HG03135 (cell line): ENCODE measurements at regions not wholly inside any gene's neighbourhood (a gene's known extent, or its start where the extent isn't known, plus 50 kb on each side); places are given as distances from the start of the nearest gene placed in this dataset.
"Not testable (repeated sequence)": the region's sequence is repeated elsewhere in the genome, so short reads cannot be mapped to it uniquely, and the experiment has no call there.

Experiments used
- ATAC-seq: cut with Tn5 transposase; IDR thresholded peaks from one replicate; pipeline ENCODE4 v1.9.1; 2021; ENCODE audit warnings: mild to moderate bottlenecking, moderate library complexity; ENCODE audit not compliant: unreplicated experiment

DNA sequence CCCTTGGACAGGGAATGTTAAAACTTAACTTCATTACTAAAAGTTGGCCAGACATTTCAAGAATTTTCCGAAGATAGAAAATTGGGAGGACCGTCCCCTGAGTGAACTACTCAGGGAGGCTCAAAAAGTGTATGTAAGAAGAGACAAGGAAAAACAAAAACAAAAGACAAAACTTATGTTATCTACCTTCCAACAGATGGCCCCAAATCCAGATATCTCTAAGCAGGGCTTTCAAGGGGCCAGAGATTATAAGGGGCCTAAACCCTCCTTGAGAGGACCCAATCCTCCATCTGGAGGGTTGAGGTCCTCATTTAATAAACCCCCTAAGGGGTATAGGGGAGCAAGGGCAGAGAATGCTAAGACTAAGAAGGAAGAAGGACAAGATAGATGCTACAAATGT, 203.6 kb downstream of the SH2D4B start:
- ATAC-seq: no peak

DNA sequence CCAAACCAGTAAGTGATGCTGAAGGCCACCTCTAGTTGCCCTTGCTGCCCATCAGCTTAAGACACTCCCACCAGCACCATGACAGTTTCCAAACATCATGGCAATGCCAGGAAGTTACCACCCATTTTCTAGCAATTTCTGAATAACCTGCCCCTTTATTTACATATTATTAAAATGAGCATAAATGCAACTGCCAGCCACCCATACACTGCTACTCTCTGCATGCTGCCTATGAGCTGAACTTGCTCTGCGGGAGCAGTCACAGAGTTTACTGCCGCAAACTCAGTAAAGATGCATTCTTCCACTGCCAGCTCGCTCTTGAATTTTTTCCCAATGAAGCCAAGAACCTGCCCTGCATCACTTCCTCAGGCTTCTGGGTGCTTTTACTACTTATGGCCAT, 212.6 kb downstream of the SH2D4B start:
- no peak for ATAC-seq

DNA sequence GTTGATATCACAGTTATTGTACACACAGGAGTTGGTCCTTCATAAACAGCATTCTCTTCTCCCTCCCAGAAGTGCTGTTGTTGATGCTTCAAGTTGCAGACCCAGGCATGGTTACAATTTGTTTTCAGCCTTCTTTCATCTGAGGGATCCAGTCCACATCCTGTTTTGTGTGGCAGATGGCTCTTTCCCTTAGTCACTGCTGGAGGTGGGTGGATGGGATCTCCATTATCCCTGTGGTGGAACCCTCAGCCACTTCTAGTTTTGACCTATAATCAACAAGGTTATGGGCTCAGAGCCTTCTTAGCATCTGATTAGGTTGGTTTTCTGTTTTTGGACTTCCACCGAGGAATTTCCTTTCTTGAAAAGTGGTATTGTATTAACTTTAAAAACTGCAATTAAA, 214.2 kb downstream of the SH2D4B start:
- ATAC-seq: no peak

DNA sequence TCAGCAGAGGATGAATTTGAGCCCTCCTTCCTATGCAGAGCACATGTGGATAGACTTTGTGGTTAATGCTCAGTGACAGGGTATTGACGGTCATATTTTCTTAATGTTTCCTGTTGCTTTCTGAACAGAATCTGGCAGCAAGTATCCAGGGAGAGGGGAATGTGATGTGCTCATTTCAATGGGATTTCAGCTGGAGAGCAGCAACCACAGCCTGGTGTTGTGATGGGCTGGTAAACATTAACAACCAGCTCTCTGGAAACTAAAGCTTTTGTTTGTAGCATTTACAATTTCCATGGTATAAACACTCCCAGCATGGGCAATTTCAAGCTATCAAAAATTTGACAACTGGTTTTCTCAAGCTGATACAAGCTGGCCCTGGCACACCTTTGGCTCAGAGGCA, 215.9 kb downstream of the SH2D4B start:
- no peak for ATAC-seq

DNA sequence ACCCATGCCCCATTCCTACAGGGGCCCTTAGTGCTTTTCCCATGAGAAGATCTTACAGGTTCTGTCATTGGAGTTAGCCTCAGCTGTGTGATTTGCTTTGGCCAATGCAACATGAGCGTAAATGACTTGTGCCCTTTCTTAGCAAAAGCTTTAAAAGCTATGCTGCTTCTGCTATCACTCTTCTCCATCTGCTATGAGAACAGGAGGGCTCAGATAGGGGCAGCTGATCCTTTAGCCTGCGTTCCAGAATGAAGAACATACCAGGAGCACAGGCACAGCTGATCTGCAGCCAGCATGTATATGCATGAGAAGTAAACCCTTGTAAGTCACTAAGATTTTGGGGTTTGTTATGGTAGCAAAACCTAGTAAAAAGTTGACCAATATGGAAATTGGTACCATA, 218.2 kb downstream of the SH2D4B start:
- no peak for ATAC-seq

DNA sequence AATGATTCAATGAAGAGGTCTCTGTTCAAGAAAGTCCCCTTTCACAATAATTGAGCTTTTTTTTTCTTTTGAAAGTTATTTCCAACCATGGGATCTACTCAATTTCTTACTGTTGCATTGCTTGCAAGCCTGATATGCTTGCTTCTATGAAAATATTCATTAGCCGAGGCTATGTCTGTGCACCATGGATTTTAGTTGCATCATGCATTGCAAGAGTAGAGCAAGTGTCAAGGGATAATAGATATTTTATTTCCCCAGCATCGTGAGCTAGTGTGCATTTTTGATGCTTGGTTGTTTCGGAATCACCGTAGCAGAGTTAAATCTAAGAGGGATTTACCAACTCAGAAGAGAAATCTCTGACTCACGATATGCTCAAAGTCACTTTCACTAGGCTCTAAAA, 222.0 kb downstream of the SH2D4B start:
- ATAC-seq: no peak

DNA sequence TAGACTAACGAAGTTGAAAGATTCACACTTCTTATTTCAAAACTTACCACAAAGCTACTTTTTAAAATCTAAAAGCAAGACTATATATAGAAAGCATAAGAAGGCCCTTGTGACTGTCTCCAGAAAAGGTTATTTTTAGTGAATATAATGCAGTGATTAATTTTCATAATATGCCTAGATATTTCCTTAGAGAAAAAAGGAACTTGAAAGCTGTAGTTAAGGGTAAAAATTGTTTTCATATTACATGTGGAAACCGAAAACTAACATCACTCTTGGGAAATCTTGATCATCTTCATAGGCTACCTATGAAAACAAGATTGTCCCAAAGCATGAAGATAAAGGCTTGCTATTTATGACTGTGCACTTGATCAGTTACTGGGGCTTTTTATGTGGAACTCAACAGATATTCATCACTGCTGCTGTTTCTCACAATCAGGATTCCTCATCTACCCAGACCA, 223.2 kb downstream of the SH2D4B start:
- ATAC-seq: no peak

DNA sequence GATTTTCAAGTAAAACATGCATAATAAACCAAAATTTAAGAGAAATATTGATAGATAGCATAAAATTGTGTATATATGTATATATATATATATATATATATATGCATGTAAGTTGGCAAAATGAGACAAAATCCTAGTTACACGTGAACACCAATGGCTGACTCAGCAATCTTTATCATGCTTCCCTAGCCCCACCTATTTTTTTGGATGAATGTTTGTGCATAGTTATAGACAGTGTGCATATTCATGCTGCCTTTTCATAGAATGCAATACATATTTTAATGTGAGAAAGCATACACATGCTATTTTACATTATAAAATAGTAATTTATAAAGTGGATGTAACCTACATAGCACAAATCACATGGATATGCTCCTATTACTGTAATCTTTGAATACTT, 230.3 kb downstream of the SH2D4B start:
- no peak for ATAC-seq

DNA sequence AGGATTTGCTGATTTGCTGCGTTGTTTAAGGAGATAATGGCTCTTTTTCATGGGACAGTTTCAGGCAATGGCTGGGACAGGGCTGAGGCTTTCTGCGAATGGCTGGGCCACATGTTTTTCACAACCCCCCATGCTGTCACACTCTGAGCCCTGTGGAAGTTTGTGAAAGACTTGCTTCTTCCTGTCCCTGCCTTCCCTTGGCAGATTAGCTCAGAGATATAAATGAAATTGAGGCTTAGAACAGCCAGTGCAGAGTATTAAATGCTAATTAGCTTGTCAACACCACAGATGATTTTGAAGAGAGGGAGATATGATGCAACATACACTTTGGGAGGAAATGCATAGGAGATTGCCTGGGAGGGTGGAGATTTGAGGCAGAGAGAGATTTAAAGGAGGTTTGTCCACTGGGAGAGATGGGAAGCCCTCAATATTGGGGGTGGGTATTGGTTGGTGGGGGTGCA, 232.0 kb downstream of the SH2D4B start:
- no peak for ATAC-seq

DNA sequence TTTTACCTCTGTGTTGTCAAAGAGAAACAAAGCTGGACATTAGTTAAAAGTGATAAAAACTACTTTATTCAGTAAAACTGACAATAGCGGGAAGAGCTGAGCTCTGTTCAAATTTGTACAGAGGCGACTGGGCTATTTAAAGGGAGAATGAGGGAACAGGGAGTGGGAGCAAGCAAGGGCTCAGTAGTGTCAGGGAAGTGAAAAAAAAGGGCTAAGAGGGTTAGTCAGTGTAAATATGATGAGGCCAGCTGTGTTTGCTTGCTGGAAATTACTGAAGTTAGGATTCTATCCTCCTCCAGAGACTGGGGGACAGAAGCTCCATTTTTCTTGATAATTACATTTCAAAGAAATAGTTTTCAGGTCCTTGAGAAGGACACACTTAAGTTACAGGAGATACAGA, 232.5 kb downstream of the SH2D4B start:
- no peak for ATAC-seq

DNA sequence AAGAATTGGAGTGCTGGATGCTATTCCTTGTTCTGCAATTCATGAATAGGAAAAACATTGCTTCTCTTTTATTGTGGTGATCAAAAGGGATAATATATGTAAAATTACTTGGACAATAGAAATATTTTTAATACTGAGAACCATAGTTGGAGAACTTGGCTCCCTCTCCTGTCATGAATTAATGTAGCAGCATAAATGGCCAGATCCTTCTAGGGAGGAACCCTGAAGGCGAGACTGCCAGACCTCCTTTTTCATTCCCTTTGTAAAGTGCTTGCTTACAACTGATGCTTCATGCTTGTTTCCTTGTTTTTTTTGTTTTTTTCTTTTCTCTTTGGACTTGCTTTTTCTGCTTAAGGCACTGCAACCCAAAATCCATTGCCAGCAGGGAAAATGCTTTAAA, 233.6 kb downstream of the SH2D4B start:
- ATAC-seq: no peak

DNA sequence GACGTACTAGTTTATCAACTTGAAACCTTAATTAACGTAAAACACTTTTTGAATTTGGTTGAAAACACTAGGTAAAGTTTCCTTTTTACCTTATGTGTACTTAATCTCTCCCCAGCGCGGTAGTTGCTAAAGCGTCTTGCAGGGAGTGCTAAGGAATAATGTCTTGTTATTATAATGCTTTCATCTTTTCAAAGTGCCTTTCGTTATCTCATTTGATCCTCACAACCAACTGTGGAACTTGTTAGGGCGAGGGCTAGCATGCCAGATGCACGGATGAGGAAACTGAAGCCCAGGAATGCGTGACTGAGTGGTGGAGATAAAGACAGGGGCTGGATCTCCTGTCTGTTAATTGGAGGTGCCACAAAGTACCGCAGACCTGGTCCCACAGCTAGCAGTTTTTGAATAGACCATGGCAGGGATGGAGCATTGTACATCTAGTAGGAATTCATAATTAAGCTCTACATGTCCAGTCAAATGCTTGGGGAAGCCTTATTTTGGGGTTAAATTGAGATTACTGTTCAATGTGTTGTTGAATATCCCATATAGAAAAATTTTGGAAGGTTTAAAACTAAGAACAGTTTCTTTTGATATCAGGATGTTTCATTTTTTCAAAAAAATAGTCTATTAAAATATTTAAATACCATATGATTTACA, 234.3 kb downstream of the SH2D4B start:
- ATAC-seq: no peak

DNA sequence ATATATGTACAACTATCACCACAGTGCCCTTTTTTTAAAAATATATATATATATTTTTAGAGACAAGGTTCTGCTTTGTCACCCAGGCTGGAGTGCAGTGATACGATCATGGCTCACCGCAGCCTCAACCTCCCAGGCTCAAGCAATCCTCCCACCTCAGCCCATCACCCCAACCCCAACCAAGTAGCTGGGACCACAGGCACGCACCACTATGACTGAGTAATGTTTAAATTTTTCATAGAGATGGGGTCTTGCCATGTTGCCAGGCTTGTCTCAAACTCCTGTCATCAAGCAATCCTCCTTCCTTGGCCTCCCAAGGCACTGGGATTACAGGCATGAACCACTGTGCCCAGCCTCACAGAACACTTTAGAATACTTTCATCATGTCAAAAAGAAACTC, 234.9 kb downstream of the SH2D4B start:
- no peak for ATAC-seq

DNA sequence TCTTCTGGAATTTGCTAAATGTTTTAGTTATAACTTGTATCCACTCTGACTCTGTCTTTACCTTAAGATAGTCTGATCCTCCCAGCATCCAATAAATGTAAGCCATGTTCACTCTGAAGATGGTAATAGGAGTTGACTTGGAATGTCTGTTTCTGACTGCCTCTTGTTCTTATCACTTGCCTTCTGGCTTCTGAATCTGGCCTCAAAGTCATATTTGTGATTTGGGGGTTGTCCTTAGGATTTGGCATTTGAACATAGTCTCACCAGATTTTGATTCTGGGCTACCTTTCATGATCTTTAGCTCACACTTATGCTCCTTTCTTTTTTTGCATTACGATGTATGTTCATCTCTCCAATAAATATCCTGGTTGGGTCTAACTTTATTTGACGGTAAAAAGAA, 247.0 kb downstream of the SH2D4B start:
- no peak for ATAC-seq

DNA sequence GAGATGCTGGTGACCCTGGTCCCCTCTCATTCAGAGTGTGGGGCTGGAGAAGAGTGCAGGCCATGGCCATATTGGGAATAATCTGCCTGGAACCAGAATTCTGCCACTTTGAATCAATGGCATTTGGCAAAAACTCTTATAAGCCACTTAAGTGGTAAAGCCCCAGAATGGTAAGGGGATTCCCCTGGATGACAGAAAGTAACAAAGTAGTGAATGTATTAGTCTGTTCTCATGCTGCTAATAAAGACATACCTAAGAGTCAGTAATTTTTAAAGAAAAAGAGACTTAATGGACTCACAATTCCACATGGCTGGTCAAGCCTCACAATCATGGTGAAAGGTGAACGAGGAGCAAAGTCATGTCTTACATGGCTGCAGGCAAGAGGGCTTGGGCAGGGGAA, 248.6 kb downstream of the SH2D4B start:
- ATAC-seq: no peak

DNA sequence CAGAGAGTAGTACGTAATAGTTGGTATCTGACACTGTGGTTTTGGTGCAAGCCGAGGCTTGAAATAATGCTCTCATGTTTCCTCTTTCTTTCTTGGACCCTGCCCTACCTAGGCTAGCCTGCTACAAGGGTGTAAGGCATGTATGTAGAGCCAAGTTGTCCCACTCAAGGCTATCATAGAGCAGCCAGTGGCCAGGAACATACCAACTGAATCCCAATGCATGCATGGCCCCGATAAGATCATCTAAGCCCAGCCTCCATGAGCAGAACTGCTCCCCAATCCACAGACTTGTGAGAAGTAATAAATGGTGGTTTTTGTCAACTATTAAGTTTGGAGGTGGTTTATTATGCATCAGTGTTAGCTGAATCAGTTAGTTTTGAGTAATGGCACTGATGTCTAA, 250.2 kb downstream of the SH2D4B start:
- no peak for ATAC-seq

DNA sequence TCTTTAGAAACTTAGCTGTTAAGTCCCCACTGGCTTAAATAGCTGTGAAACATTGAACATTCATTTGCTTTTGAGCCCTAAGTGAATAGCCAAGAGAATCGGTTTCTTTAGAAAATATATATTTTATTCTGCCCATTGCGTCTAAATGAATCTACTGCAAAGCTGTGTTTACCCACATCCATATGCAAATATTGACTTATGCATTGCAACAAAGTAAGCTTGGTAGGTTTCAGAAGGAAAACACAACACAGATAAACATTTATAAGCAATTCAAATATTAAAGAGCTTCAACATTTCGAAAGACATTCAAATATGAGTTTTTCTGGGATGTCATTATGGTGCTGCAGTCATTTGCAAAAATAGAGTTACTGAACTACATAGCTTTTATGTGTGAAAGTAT, 257.3 kb downstream of the SH2D4B start:
- no peak for ATAC-seq

DNA sequence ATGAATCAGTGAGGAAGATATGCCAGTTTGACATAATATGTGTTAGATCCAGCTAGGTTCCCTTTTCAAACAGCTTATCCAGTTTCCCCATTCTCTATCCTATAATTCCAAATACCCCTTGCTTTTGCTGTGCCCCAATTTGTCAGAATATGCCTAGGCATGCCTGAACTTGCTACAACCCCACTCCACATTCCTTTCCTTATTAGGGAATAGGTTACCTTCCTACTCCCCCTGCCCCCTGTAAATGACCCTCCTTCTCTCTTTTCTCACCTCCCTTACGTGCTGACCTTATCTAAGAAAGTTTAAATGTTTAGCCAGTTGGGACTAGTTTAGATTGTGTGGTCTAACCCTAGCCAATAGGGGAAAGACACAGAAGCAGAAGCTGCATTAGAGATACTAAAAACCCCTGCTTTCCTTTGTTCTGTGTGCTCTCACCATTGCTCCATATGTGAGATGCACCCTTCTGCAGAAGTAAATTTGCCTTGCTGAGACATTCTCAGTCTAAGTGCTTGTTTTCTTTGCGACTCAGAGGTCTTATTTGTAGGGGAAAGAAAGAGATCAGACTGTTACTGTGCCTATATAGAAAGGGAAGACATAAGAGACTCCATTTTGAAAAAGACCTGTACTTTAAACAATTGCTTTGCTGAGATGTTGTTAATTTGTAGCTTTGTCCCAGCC, 267.8 kb downstream of the SH2D4B start:
- ATAC-seq: no peak

DNA sequence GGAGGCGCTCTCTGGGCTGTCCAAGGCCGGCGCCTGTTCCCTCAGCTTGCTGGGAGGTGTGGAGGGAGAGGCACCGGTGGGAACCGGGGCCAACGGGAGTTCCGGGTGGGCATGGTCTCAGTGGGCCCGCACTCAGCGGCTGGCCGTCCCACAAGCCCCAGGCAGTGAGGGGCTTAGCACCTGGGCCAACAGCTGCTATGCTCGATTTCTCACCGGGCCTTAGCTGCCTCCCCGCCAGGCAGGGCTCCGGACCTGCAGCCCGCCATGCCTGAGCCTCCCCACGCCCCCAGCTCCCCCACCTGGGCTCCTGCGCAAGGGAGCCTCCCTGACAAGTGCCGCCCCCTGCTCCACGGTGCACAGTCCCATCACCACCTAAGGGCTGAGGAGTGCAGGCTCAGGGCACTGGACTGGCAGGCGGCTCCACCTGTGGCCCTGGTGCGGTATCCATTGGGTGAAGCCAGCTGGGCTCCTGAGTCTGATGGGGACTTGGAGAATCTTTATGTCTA, 276.5 kb downstream of the SH2D4B start:
- no peak for ATAC-seq

DNA sequence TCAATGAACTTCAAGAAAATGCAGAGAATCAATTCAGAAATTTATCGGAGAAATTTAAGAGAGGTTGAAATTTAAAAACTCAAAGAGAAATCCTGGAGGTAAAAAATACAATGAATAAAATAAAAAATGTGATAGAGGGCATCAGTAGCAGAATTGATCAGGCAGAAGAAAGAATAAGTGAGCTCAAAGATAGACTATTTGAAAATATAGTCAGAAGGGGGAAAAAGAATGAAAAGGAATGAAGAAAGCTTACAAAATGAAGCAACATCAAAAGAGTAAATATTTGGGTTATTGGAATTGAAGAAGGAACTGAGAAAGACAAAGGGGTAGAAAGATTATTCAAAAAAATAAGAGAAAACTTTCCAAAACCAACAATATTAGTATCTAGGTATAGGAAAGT, 291.4 kb downstream of the SH2D4B start:
- no peak for ATAC-seq

DNA sequence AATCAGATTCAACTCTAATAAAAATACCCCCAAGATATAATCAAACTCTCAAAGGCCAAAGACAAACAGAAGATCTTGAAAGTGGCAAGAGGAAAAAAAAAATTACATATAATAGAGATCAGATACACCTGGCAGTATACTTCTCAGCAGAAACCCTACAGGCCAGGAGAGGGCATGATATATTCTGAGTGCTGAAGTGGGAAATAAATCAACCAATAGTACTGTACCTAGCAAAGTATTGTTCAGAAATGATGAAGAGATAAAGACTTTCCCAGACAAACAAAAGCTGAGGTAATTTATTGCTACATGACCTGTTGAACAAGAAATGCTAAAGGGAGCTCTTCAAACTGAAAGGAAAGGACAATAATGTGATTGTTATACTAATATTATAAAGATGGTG, 291.9 kb downstream of the SH2D4B start:
- no peak for ATAC-seq

DNA sequence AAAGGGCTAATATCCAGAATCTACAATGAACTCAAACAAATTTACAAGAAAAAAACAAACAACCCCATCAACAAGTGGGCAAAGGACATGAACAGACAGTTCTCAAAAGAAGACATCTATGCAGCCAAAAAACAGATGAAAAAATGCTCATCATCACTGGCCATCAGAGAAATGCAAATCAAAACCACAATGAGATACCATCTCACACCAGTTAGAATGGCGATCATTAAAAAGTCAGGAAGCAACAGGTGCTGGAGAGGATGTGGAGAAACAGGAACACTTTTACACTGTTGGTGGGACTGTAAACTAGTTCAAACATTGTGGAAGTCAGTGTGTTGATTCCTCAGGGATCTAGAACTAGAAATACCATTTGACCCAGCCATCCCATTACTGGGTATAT, 295.0 kb downstream of the SH2D4B start:
- not testable (repeated sequence) for ATAC-seq
